ENCODE measurements at regions not wholly inside any gene's neighbourhood (a gene's known extent, or its start where the extent isn't known, plus 50 kb on each side); places are given as distances from the start of the nearest gene placed in this dataset.

DNA sequence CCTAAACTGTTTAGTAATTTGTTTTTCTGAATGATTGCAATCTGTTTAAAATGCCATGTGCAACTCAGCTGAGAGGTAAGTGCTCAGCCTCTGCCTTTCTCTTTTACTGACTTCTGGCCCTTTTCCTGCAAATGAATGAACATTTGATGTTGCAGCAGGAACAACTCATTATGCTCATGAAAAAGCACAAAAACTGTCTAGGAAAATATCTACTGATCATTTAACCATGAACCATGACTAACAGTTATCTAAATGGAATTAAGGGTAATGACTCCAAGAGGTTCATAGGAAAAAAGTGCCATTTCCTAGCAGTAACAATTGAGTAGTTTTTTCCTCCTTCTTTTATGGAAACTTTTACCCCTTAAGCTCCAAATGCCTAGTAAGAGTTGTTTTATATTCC is 70.6 kb upstream of the ANKH start:
- TF ChIP-seq, protein P1, sequence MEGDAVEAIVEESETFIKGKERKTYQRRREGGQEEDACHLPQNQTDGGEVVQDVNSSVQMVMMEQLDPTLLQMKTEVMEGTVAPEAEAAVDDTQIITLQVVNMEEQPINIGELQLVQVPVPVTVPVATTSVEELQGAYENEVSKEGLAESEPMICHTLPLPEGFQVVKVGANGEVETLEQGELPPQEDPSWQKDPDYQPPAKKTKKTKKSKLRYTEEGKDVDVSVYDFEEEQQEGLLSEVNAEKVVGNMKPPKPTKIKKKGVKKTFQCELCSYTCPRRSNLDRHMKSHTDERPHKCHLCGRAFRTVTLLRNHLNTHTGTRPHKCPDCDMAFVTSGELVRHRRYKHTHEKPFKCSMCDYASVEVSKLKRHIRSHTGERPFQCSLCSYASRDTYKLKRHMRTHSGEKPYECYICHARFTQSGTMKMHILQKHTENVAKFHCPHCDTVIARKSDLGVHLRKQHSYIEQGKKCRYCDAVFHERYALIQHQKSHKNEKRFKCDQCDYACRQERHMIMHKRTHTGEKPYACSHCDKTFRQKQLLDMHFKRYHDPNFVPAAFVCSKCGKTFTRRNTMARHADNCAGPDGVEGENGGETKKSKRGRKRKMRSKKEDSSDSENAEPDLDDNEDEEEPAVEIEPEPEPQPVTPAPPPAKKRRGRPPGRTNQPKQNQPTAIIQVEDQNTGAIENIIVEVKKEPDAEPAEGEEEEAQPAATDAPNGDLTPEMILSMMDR (IDR thresholded peaks at IDR 0.05; ENCODE audit: low read length, missing control alignments) = no peak
- no peak overlapping the region for H3K4me3 ChIP-seq (replicated peaks; ENCODE audit: low read depth, low read length)
- DNase-seq (ENCODE audit: low read depth) = no peak

DNA sequence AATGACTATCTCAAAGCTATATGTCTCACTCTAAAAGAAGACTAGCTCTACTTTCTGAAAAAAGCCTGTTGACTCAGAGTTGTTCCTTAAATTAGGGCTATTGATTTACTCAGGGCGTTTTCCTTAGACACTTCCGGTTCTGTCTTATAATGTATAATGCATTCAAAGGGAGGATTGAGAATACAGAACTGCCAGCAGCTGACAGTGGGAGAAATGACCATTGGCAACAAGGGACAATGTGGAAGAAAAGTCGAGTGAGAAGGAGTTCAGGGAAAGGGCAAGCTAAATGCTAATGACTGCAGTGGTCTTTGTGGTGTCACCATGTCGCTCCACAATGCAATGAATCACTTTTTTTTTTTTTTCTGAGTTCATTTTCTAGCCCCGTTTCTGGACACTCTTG is 65.7 kb upstream of the ANKH start:
- DNase-seq (ENCODE audit: low read depth) = no peak
- TF ChIP-seq, protein P1 (IDR thresholded peaks at IDR 0.05; ENCODE audit: low read length, missing control alignments) = no peak
- H3K4me3 ChIP-seq (replicated peaks; ENCODE audit: low read depth, low read length) = no peak overlapping the region

DNA sequence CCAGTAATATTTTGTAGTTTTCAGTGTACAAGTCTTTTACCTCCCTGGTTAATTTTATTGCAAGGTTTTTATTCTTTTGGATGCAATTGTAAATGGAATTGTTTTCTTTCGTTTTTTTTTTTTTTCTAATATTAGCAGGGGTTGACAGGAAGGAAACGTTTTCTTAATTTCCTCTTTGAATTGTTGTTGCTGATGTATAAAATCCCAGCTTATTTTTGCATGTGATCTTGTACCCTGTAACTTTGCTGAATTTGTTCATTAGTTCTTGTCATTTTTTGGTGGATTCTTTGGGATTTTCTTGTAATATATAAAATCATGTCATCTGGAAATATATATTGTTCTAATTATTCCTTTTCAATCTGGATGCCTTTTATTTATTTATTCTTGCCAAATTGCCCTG is 65.0 kb upstream of the ANKH start:
- DNase-seq (ENCODE audit: low read depth) = no peak
- TF ChIP-seq, protein P1 (IDR thresholded peaks at IDR 0.05; ENCODE audit: low read length, missing control alignments) = no peak
- no peak overlapping the region for H3K4me3 ChIP-seq (replicated peaks; ENCODE audit: low read depth, low read length)

DNA sequence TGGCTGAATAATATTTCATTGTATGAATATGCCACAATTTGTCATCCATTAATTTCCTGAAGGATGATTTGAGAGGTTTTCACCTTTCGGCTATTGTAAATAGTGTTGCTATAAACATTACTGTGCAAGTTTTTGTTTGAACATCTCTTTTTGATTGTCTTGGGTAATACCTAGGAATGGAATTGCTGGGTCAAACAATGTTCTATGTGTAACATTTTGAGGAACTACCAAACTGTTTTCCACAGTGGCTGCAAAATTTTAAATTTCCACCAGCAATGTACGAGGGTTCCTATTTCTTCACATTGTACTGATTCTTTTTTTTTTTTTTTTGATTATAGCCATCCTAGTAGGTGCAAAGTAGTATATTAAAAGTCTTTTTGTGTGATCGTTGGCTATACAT is 63.8 kb upstream of the ANKH start:
- no peak for DNase-seq (ENCODE audit: low read depth)
- TF ChIP-seq, protein P1 (IDR thresholded peaks at IDR 0.05; ENCODE audit: low read length, missing control alignments) = no peak

DNA sequence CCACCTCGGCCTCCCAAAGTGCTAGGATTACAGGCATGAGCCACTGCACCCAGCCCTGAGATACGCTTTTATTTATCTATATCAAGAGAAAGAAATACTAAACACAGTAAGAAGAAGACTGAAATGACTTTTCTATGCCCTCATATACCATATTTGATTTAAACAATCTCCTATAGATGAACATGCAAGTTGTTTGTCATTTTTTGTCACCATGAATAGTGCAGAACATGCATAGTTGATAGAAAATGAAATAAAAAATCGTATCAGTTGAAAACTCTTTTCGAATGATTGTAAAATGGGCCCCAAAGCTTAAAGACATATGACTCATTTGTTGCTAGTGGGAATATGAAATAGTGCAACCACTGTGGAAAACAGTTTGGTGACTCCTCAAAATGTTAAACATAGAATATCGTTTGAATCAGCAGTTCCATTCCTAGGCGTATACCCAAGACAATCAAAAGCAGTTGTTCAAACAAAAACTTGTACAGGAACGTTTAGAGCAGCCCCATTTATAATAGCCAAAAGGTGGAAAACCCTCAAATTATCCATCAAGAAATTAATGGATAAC is 61.4 kb upstream of the ANKH start:
- H3K4me3 ChIP-seq (replicated peaks; ENCODE audit: low read depth, low read length) = no peak overlapping the region
- TF ChIP-seq, protein P1 (IDR thresholded peaks at IDR 0.05; ENCODE audit: low read length, missing control alignments) = no peak
- no peak for DNase-seq (ENCODE audit: low read depth)

More for the DNA sequence above, 63.8 kb upstream of the ANKH start:
- H3K4me3 ChIP-seq (replicated peaks; ENCODE audit: low read depth, low read length) = no peak overlapping the region

DNA sequence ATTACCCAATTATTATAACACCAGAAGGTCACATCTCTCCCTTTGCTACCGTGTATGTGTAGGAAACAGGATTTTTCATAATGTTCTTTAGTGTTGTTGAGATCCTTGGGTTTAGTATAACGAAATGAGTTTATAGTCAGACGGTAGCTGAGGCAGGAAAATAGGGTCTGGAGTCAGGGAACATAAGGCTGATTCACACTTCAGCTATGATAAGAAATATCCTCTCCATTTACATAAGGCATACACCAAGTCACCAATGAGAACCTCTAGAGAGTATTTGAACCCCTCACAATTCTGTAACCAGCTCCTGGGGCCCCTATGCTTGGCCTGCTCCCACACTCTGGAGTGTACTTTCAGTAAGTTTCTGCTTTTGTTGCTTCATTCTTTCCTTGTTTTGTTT is 58.9 kb upstream of the ANKH start:
- no peak for DNase-seq (ENCODE audit: low read depth)
- TF ChIP-seq, protein P1 (IDR thresholded peaks at IDR 0.05; ENCODE audit: low read length, missing control alignments) = no peak
- no peak overlapping the region for H3K4me3 ChIP-seq (replicated peaks; ENCODE audit: low read depth, low read length)

DNA sequence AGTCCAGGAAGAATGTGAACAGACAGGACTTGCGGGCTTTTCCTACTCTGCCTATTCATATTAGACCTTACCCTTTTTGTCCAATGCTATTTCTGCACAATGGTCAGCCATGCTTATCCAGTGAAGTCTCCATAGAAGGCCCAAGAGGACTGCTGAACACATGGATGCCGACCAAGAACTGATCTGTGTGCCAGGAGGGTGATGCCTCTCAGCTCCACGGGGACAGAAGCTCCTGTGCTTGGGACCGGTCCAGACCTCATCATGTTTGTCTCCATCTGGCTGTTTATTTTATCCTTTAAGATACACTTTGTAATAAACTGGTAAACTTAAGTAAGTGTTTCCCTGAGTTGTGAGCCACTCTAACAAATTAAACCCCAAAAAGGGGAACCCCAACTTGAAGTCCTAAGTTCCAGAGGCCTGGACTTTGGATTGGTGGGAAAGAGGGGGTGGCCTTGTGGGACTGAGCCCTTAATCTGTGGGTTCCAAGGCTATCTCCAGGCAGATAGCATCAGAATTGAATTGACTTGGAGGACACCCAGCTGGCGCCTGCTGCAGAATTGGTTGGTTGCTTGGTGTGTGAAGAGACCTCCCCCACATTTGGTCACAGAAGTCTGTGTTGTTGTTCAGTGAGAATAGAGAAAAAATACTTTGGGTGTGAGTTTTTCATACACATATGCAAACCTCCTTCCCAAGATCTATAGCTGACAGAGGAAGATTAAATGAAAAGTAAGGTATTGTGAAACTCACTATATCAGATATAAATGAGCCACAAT is 57.9 kb upstream of the ANKH start:
- no peak overlapping the region for H3K4me3 ChIP-seq (replicated peaks; ENCODE audit: low read depth, low read length)
- no peak for DNase-seq (ENCODE audit: low read depth)
- TF ChIP-seq, protein P1 (IDR thresholded peaks at IDR 0.05; ENCODE audit: low read length, missing control alignments) = no peak
